Choroid plexus epithelial cell (primary cell): ENCODE measurements at regions not wholly inside any gene's neighbourhood (a gene's known extent, or its start where the extent isn't known, plus 50 kb on each side); places are given as distances from the start of the nearest gene placed in this dataset.

Experiments
- DNase-seq: peaks from one replicate; pipeline ENCODE4 v3.0.0-alpha.2; 2010; ENCODE audit warnings: low read depth
- H3K4me3 ChIP-seq: 2 replicates; pipeline ENCODE4 v1.5.1; 2011; ENCODE audit warnings: low read depth, mild to moderate bottlenecking, control low read depth, low read length, moderate library complexity
- TF ChIP-seq, protein P1 (sequence below): conservative IDR thresholded peaks from 2 replicates; pipeline ENCODE4 v1.5.1; 2011; ENCODE audit warnings: low read depth, mild to moderate bottlenecking, control low read depth, inconsistent platforms, low read length, moderate library complexity

DNA sequence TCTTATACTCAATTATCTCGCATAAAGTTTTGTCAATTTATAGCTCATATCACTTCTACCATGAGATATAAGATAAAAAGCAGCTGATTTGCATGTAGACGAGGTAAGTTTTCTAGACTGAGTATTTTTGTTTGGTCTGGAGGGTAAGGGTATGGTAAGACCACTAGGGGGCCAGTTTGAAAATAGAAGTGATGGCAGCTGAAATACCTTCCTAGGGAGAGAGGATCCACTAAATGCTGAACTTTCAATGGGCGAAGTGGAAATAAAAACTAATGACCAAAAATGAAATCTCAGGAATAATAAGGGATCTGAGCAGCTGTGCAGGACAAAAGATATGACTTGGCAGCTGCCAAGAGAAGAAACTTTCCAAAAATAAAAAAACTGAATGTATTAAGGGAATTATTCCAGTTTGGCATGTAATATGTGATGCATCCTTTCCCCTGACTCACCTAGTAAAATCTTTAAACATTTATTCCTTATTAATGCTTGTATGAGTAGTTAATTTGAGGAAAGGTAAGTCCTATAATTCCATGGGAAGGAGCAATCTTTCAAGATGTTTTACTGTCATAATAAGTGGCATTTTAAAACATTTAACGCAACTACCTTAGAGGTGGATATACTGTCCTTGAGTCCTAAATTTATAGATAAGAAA lies 754.5 kb downstream of the C12orf50 start:
- peak; percentile 72 for DNase-seq
- H3K4me3 ChIP-seq, result no peak overlapping the region
- TF ChIP-seq, protein P1, sequence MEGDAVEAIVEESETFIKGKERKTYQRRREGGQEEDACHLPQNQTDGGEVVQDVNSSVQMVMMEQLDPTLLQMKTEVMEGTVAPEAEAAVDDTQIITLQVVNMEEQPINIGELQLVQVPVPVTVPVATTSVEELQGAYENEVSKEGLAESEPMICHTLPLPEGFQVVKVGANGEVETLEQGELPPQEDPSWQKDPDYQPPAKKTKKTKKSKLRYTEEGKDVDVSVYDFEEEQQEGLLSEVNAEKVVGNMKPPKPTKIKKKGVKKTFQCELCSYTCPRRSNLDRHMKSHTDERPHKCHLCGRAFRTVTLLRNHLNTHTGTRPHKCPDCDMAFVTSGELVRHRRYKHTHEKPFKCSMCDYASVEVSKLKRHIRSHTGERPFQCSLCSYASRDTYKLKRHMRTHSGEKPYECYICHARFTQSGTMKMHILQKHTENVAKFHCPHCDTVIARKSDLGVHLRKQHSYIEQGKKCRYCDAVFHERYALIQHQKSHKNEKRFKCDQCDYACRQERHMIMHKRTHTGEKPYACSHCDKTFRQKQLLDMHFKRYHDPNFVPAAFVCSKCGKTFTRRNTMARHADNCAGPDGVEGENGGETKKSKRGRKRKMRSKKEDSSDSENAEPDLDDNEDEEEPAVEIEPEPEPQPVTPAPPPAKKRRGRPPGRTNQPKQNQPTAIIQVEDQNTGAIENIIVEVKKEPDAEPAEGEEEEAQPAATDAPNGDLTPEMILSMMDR, result peak; percentile 76

DNA sequence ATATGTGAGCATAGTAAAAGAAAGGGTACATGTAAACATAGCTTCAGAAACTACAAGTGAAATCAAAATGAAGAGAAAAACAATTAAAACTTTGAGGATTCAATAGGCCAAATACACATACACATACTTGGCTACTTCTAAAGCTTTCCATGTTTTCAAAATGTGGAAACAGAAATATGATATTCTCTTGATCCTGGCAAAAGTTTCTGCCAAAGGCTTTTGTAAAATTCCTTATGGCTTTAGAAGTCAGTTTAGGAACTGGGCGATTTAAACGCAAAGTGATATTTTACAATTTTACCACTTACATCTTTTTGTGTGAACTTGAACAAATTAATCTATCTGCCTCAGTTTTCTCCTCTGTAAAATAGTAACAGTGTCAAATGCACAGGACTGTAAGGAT lies 756.4 kb downstream of the C12orf50 start:
- H3K4me3 ChIP-seq, result no peak overlapping the region
- TF ChIP-seq, protein P1, result no peak
- DNase-seq, result no peak

DNA sequence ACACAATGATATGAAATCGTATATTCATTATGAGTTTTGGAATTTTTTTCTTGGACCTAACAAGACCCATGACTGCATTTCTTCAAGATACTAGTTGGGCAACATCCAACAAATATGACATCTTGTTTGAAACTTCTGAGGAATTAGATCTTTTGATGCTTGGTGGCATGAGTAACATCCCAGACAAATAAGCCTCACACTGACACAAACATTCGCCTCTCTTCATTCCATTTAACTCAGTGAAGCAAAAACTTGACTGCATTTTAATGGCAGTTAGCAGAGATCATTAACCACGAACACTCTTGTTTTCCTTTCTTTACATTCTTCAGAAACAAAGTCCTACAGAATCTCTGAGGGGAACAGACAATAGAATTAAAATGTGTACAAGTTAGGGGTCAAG lies 758.3 kb downstream of the C12orf50 start:
- H3K4me3 ChIP-seq, result no peak overlapping the region
- TF ChIP-seq, protein P1, result no peak
- peak; percentile 86 for DNase-seq

DNA sequence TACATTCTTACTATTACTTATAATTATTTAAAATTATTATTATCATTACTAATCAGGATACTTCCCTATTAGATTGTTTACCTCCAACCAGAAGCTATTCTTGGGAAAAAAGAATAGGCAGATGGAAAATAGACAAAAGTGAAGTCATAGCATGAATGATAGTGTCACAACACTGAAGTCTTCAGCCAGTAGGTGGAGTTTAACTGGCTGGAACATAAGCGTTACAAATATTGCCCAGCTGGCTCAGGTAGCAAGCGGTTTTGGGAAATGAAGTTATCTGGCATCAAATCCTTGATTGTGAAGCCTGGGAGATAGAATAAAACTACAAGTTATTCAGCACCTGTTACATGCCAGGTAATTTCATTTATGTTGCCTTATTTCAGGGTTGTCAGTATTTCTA lies 762.9 kb downstream of the C12orf50 start:
- TF ChIP-seq, protein P1, result peak; percentile 38
- DNase-seq, result peak; percentile 32
- H3K4me3 ChIP-seq, result no peak overlapping the region

DNA sequence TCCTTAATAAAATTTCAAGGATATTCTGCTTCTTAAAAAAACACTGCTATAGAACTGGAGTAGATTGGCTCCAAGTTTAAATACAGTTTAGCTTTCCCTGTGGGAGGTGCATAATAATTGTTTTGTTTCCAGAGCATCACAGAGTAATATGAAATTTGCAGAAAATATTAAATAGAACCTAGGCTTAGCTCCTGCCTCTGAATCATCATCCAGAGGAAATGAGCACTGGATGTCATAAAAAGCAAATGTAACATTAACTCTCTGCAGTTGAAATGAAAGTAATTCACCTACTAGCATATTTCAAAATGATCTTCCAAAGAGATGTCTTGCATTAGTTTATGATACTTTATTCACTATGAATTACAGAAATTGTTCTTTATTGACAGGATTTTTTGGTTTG lies 769.8 kb downstream of the C12orf50 start:
- DNase-seq, result peak; percentile 57
- no peak overlapping the region for H3K4me3 ChIP-seq
- TF ChIP-seq, protein P1, result no peak

DNA sequence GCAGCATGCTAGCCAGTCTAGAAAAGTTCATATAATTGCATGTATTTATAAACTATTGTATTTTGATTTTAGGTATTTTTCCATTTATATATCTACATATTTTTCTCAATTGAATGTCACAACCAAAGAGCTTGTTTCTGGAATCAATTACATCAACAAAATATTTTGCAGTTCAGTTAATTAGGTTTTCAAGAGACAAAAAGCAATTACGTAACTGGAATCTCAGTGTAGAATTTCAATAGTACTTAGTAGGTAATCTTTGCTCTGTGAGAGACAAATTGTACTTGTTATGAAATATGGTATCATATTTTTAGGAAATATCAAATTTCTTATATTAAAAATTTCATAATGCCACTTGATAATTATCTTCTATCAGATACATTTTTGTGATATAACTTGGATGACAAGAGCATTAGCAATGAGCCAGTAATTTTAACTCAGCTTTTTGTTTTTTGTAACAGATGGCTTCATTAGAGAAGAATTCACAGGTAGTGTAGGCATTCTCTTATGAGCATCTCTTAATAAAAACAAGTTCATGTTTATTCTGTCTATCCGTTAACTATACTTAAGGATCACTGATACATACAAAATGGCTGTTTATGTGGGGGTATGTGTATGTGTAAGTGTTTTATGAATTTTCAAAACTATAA lies 774.7 kb downstream of the C12orf50 start:
- no peak overlapping the region for H3K4me3 ChIP-seq
- DNase-seq, result no peak
- TF ChIP-seq, protein P1, result no peak

DNA sequence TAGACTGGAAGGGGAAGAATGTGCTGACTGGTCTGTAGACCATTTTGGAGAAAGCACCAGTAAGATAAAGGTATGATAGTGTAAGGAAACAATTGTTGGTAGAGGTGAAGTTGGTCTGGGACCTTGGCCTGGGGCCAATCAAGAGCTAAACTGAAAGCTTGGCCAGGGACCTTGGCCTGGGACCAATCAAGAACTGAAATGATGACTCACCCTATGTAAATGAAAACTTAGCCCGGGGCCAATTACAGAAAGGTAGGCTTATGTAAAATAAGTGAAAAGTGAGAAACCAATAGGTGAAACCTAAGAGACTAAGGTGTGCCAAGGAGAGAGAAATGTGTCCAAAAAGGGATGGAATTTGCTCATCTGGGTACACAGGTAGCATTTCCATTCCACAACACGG lies 776.0 kb downstream of the C12orf50 start:
- DNase-seq, result peak; percentile 13
- TF ChIP-seq, protein P1, result no peak

More for the DNA sequence above, 776.0 kb downstream of the C12orf50 start:
- H3K4me3 ChIP-seq, result no peak overlapping the region
